NT2/D1 (cell line): ENCODE measurements at regions not wholly inside any gene's neighbourhood (a gene's known extent, or its start where the extent isn't known, plus 50 kb on each side); places are given as distances from the start of the nearest gene placed in this dataset.
"Not testable (repeated sequence)": the region's sequence is repeated elsewhere in the genome, so short reads cannot be mapped to it uniquely, and the experiment has no call there.

Experiments used
- DNase-seq: peaks from one replicate; pipeline ENCODE4 v3.0.0-alpha.2; 2011; ENCODE audit warnings: low read depth, low spot score
- H3K27me3 ChIP-seq: 2 replicates; pipeline ENCODE4 v1.6.0; 2011; ENCODE audit warnings: mild to moderate bottlenecking; ENCODE audit not compliant: insufficient read length, insufficient read depth
- H3K36me3 ChIP-seq: 2 replicates; pipeline ENCODE4 v1.6.1; 2011; ENCODE audit warnings: mild to moderate bottlenecking, low read length, mixed read lengths; ENCODE audit not compliant: insufficient read depth, insufficient read length
- H3K4me1 ChIP-seq: 2 replicates; pipeline ENCODE4 v1.5.1; 2011; ENCODE audit not compliant: insufficient read depth, insufficient read length
- H3K4me3 ChIP-seq: 2 replicates; pipeline ENCODE4 v1.5.1; 2011; ENCODE audit warnings: low read depth; ENCODE audit not compliant: insufficient read length
- H3K9ac ChIP-seq: 2 replicates; pipeline ENCODE4 v1.6.0; 2011; ENCODE audit warnings: low read depth; ENCODE audit not compliant: insufficient read length
- H3K9me3 ChIP-seq: 2 replicates; pipeline ENCODE4 v1.5.1; 2011; ENCODE audit warnings: mild to moderate bottlenecking, low read length; ENCODE audit not compliant: insufficient read depth
- SUZ12 ChIP-seq: IDR thresholded peaks from 2 replicates; pipeline ENCODE4 v1.6.1; 2011; ENCODE audit not compliant: insufficient read length, insufficient read depth; ENCODE audit errors: extremely low read depth
- YY1 ChIP-seq: IDR thresholded peaks from 2 replicates; pipeline ENCODE4 v1.6.1; 2011; ENCODE audit not compliant: insufficient read length, insufficient read depth
- ZNF274 ChIP-seq: IDR thresholded peaks from 2 replicates; pipeline ENCODE4 v1.6.1; 2011; ENCODE audit warnings: mild to moderate bottlenecking, low read depth, low read length

- no peak overlapping the region for H3K4me3 ChIP-seq
- no peak overlapping the region for H3K9ac ChIP-seq
- TF ChIP-seq YY1 (no peak), SUZ12 (no peak), ZNF274 (no peak)
- no peaks in the 10 kb centered on the region for H3K4me1 ChIP-seq
- no peaks in the 10 kb centered on the region for H3K36me3 ChIP-seq
- no peaks in the 10 kb centered on the region for H3K9me3 ChIP-seq
- peaks cover 4% of the 10 kb centered on the region for H3K27me3 ChIP-seq
- DNase-seq, result no peak
Observed at GRCh38 chr1:242703467-242703866, 179.0 kb upstream of the PLD5 start.

GRCh38 chr1:242692988-242693387, 168.5 kb upstream of the PLD5 start:
- H3K9me3 ChIP-seq, result peaks cover 7% of the 10 kb centered on the region; the same call in 1 of the 2 replicates
- no peak for DNase-seq
- TF ChIP-seq YY1 (no peak), ZNF274 (no peak), SUZ12 (no peak)
- H3K4me1 ChIP-seq, result no peaks in the 10 kb centered on the region
- H3K27me3 ChIP-seq, result no peaks in the 10 kb centered on the region
- H3K4me3 ChIP-seq, result no peak overlapping the region
- H3K9ac ChIP-seq, result no peak overlapping the region
- no peaks in the 10 kb centered on the region for H3K36me3 ChIP-seq

- Histone ChIP-seq H3K9ac (no peak overlapping the region), H3K9me3 (peaks cover 7% of the 10 kb centered on the region; the same call in 1 of the 2 replicates), H3K36me3 (no peaks in the 10 kb centered on the region), H3K4me1 (no peaks in the 10 kb centered on the region), H3K4me3 (no peak overlapping the region), H3K27me3 (no peaks in the 10 kb centered on the region)
- no peak for DNase-seq
- TF ChIP-seq YY1, result no peak
- TF ChIP-seq ZNF274, result no peak
- no peak for TF ChIP-seq SUZ12
Observed at GRCh38 chr1:242691610-242691945, 167.1 kb upstream of the PLD5 start.

DNA sequence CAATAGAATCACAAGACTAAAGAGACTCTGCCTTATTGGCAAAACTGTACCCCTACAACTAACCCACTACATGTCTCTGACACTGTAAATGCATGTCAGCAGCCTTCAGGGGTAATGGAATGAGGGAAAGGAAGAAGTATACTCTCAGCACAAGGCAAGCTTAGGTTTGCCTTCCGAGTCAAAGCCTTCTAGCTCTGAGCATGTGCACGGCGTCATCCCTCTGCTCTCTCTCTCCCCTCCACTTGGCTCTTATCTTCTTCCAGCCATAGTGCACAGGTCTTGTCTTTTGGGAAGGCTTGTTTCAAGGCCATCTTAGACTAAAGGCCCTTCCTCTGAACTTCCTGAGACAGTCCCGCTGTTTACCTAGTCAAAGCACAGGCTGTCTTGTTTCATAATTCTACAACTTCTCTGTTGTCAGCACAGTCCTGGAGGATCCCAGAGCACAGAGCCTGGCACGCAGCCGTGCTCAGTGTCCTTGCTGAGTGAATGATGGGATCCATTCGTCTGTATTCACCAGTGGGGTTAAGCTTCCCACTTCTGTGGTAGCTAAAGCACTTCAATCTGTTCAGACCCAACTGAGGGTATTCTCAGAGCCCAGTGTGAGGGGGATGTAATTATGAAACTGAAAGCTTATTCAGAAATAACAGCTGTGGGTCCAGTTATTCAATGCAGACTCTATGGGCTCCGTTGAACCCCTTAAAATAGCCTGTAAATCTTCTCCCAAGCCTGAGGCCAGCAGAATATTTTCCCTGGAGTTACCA, 166.5 kb upstream of the PLD5 start:
- Histone ChIP-seq H3K27me3 (no peaks in the 10 kb centered on the region), H3K4me3 (no peak overlapping the region), H3K9ac (no peak overlapping the region), H3K4me1 (no peaks in the 10 kb centered on the region), H3K36me3 (no peaks in the 10 kb centered on the region), H3K9me3 (peaks cover 7% of the 10 kb centered on the region; the same call in 1 of the 2 replicates)
- TF ChIP-seq SUZ12 (no peak), YY1 (no peak), ZNF274 (no peak)
- DNase-seq, result no peak

GRCh38 chr1:242689378-242689777, 164.9 kb upstream of the PLD5 start:
- no peak for DNase-seq
- TF ChIP-seq ZNF274 (no peak), SUZ12 (no peak), YY1 (no peak)

GRCh38 chr1:242674951-242675645, 150.6 kb upstream of the PLD5 start:
- Histone ChIP-seq H3K4me1 (no peaks in the 10 kb centered on the region), H3K36me3 (no peaks in the 10 kb centered on the region), H3K27me3 (no peaks in the 10 kb centered on the region), H3K9me3 (no peaks in the 10 kb centered on the region), H3K4me3 (no peak overlapping the region), H3K9ac (no peak overlapping the region)
- TF ChIP-seq ZNF274 (no peak), YY1 (no peak), SUZ12 (no peak)
- DNase-seq, result no peak

More at GRCh38 chr1:242689378-242689777, 164.9 kb upstream of the PLD5 start:
- H3K9ac ChIP-seq, result no peak overlapping the region
- H3K27me3 ChIP-seq, result no peaks in the 10 kb centered on the region
- H3K4me3 ChIP-seq, result no peak overlapping the region
- peaks cover 7% of the 10 kb centered on the region; the same call in 1 of the 2 replicates for H3K9me3 ChIP-seq
- no peaks in the 10 kb centered on the region for H3K4me1 ChIP-seq
- H3K36me3 ChIP-seq, result no peaks in the 10 kb centered on the region

DNA sequence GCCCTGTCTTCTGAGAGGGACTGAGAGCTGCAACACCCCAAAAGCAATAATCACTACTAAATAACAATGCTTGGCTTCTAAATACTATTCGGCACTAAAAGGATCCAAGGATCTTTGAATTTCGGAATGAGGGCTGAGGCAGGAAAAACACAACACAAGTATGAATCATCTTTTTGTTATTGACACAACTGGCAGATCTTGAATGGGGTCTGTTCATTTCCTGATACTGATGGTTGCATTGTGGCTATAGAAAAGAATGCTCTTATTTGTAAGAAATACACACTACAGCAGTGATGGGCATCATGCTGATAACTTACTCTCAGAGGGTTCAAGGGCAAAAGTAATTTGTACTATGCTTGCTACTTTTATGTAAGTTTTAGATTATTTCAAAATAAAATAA, 149.2 kb upstream of the PLD5 start:
- H3K9me3 ChIP-seq, result no peaks in the 10 kb centered on the region
- H3K4me3 ChIP-seq, result no peak overlapping the region
- H3K9ac ChIP-seq, result no peak overlapping the region
- no peaks in the 10 kb centered on the region for H3K36me3 ChIP-seq
- H3K4me1 ChIP-seq, result no peaks in the 10 kb centered on the region
- TF ChIP-seq SUZ12, result no peak
- TF ChIP-seq ZNF274, result no peak
- no peak for TF ChIP-seq YY1
- no peak for DNase-seq
- H3K27me3 ChIP-seq, result no peaks in the 10 kb centered on the region

DNA sequence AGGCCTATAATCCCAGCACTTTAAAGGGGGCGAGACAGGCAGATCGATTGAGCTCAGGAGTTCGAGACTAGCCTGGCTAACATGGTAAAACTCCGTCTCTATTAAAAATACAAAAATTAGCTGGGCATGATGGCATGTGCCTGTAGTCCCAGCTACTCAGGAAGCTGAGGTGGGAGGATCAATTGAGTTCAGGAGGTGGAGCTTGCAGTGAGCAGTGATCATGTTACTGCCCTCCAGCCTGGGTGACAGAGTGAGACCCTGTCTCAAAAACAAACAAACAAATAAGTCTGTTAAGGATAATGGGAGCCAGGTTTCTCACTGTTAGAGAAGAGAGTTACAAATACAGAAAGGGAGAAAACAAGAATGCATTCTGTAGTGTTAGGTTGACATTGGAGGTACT, 148.7 kb upstream of the PLD5 start:
- H3K9ac ChIP-seq, H3K27me3 ChIP-seq, H3K9me3 ChIP-seq, H3K36me3 ChIP-seq, H3K4me1 ChIP-seq, H3K4me3 ChIP-seq, DNase-seq: not testable (repeated sequence)
